ENCODE measurements at regions not wholly inside any gene's neighbourhood (a gene's known extent, or its start where the extent isn't known, plus 50 kb on each side); places are given as distances from the start of the nearest gene placed in this dataset.

DNA sequence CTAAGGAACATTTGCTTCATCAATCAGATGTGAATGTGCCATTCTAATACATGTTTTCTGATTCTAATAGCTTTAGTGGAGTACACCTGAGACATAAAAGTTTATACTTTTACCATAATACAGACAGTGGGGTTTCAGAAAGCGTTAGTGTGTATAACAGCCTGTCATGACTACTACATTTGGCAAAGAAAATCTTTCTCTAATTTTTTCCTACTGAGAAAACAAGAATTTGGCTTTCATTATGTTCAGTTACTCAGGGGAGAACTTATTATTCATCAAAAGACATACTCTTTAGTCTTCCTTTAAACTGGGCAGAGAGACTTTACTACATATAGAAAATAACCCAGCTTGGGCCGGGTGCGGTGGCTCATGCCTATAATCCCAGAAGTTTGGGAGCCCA, 104.9 kb downstream of the PCDH18 start:
- H3K36me3 ChIP-seq (ENCODE audit: low read length): no peaks in the 10 kb centered on the region
- TF ChIP-seq, protein P1, sequence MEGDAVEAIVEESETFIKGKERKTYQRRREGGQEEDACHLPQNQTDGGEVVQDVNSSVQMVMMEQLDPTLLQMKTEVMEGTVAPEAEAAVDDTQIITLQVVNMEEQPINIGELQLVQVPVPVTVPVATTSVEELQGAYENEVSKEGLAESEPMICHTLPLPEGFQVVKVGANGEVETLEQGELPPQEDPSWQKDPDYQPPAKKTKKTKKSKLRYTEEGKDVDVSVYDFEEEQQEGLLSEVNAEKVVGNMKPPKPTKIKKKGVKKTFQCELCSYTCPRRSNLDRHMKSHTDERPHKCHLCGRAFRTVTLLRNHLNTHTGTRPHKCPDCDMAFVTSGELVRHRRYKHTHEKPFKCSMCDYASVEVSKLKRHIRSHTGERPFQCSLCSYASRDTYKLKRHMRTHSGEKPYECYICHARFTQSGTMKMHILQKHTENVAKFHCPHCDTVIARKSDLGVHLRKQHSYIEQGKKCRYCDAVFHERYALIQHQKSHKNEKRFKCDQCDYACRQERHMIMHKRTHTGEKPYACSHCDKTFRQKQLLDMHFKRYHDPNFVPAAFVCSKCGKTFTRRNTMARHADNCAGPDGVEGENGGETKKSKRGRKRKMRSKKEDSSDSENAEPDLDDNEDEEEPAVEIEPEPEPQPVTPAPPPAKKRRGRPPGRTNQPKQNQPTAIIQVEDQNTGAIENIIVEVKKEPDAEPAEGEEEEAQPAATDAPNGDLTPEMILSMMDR (IDR thresholded peaks at IDR 0.05; ENCODE audit: insufficient read depth, low read length, poor library complexity, severe bottlenecking): no peak
- TF ChIP-seq EZH2phosphoT487 (conservative IDR thresholded peaks at IDR 0.05; ENCODE audit: low read length): no peak
- no peak overlapping the region for H3K4me2 ChIP-seq (ENCODE audit: low read depth, low read length, poor library complexity, severe bottlenecking)
- H3K27ac ChIP-seq (ENCODE audit: low read depth, low read length): no peak overlapping the region
- H3F3A ChIP-seq (ENCODE audit: insufficient read depth): no peaks in the 10 kb centered on the region
- no peak overlapping the region for H3K9ac ChIP-seq (ENCODE audit: low read length)
- H3K9me3 ChIP-seq (ENCODE audit: insufficient read depth, low read length): no peaks in the 10 kb centered on the region
- H2AFZ ChIP-seq (ENCODE audit: low read depth, low read length, severe bottlenecking): no peak overlapping the region
- no peaks in the 10 kb centered on the region for H3K9me2 ChIP-seq (replicated peaks; ENCODE audit: insufficient read depth, low read length)
- no peaks in the 10 kb centered on the region for H3K79me2 ChIP-seq (ENCODE audit: insufficient read depth, low read length)
- no peak overlapping the region for H3K4me3 ChIP-seq (ENCODE audit: insufficient read depth, low read length, poor library complexity, severe bottlenecking)
- H3K27me3 ChIP-seq (ENCODE audit: low read length): no peaks in the 10 kb centered on the region
- no peaks in the 10 kb centered on the region for H4K20me1 ChIP-seq (ENCODE audit: low read depth, low read length)

DNA sequence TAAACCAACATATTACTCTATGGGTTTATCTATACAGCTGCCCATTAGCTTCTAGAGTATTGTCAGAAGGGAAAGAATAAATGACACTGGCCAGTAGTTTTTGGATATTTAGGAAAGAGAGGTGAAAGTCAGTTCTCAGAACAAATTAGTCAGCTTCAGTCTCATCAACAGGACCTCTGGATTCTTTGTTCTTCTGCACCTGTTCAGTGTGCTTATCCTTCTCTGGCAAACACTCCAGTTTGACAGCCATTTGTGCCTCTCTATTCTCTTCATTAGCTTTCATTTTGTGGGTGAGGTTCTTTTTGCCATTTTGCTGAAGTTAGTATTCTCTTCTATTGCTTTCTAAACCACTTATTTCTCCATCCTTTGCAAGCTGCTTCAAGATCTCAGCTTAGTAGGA, 107.0 kb downstream of the PCDH18 start:
- no peak overlapping the region for H3K4me3 ChIP-seq (ENCODE audit: insufficient read depth, low read length, poor library complexity, severe bottlenecking)
- no peaks in the 10 kb centered on the region for H3K36me3 ChIP-seq (ENCODE audit: low read length)
- H2AFZ ChIP-seq (ENCODE audit: low read depth, low read length, severe bottlenecking): no peak overlapping the region

DNA sequence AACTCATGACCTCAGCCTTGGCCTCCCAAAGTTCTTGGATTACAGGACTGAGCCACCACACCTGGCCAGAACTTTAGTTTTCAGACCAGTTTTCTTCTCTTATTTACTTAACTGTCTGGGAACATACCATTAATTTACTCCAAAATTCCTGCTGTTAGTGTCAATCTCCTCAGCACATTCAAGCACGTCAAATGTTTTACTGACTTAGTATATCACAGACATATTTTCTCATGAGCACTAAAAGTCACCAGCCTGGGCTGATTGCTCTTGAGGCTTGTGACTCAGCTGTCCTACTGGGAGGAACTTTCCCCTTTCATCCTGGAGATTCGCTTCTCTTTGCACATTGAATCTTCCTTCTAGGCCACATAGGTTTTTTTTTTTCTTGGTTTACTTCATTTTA, 109.6 kb downstream of the PCDH18 start:
- H4K20me1 ChIP-seq (ENCODE audit: low read depth, low read length): no peaks in the 10 kb centered on the region
- H3K79me2 ChIP-seq (ENCODE audit: insufficient read depth, low read length): no peaks in the 10 kb centered on the region
- H3K27ac ChIP-seq (ENCODE audit: low read depth, low read length): no peak overlapping the region
- H3K4me3 ChIP-seq (ENCODE audit: insufficient read depth, low read length, poor library complexity, severe bottlenecking): no peak overlapping the region
- H3K4me2 ChIP-seq (ENCODE audit: low read depth, low read length, poor library complexity, severe bottlenecking): no peak overlapping the region
- no peaks in the 10 kb centered on the region for H3K9me2 ChIP-seq (replicated peaks; ENCODE audit: insufficient read depth, low read length)
- TF ChIP-seq EZH2phosphoT487 (conservative IDR thresholded peaks at IDR 0.05; ENCODE audit: low read length): no peak
- TF ChIP-seq, protein P1 (IDR thresholded peaks at IDR 0.05; ENCODE audit: insufficient read depth, low read length, poor library complexity, severe bottlenecking): no peak
- no peaks in the 10 kb centered on the region for H3K27me3 ChIP-seq (ENCODE audit: low read length)
- no peaks in the 10 kb centered on the region for H3F3A ChIP-seq (ENCODE audit: insufficient read depth)
- no peak overlapping the region for H2AFZ ChIP-seq (ENCODE audit: low read depth, low read length, severe bottlenecking)
- no peaks in the 10 kb centered on the region for H3K9me3 ChIP-seq (ENCODE audit: insufficient read depth, low read length)
- H3K9ac ChIP-seq (ENCODE audit: low read length): no peak overlapping the region
- no peaks in the 10 kb centered on the region for H3K36me3 ChIP-seq (ENCODE audit: low read length)

More for the DNA sequence above, 107.0 kb downstream of the PCDH18 start:
- Histone ChIP-seq H3K27ac (ENCODE audit: low read depth, low read length) (no peak overlapping the region), H3K9ac (ENCODE audit: low read length) (no peak overlapping the region), H3K9me3 (ENCODE audit: insufficient read depth, low read length) (no peaks in the 10 kb centered on the region), H3K9me2 (replicated peaks; ENCODE audit: insufficient read depth, low read length) (no peaks in the 10 kb centered on the region), H4K20me1 (ENCODE audit: low read depth, low read length) (no peaks in the 10 kb centered on the region), H3K79me2 (ENCODE audit: insufficient read depth, low read length) (no peaks in the 10 kb centered on the region), H3K4me2 (ENCODE audit: low read depth, low read length, poor library complexity, severe bottlenecking) (no peak overlapping the region), H3K27me3 (ENCODE audit: low read length) (no peaks in the 10 kb centered on the region), H3F3A (ENCODE audit: insufficient read depth) (no peaks in the 10 kb centered on the region)
- TF ChIP-seq, protein P1 (IDR thresholded peaks at IDR 0.05; ENCODE audit: insufficient read depth, low read length, poor library complexity, severe bottlenecking): no peak
- TF ChIP-seq EZH2phosphoT487 (conservative IDR thresholded peaks at IDR 0.05; ENCODE audit: low read length): no peak

Measured in SU-DHL-6 (cell line).